H1 (cell line): ENCODE measurements at regions not wholly inside any gene's neighbourhood (a gene's known extent, or its start where the extent isn't known, plus 50 kb on each side); places are given as distances from the start of the nearest gene placed in this dataset.

ENCODE experiments used
- CTCF ChIA-PET: fragments of 300-600 bp; sonication (Branson Sonifier 250); formaldehyde crosslinking; loops from one replicate; lab custom pipeline; 2021; ENCODE audit not compliant: partially characterized antibody; lab: Charles Lee
- POLR2A ChIA-PET: fragments of 300-600 bp; sonication (Branson Sonifier 250); formaldehyde crosslinking; loops from one replicate; lab custom pipeline; 2021; ENCODE audit warnings: inconsistent platforms; ENCODE audit not compliant: partially characterized antibody; lab: Charles Lee
- DNase-seq, 2 experiments: peaks; one replicate each; pipeline versions ENCODE4 v3.0.0 to v3.0.0-alpha.2; 2010 to 2022; ENCODE audit warnings: low spot score in 2 of 2, low read depth in 1 of 2, mixed read lengths in 1 of 2
- FAIRE-seq: peaks from 2 replicates; lab custom pipeline; 2011; peaks lifted over from hg19 to GRCh38; lab: Jason Lieb, UNC
- H2AFZ ChIP-seq: 2 replicates; pipeline ENCODE4 v1.8.1; 2012; ENCODE audit warnings: low read length, inconsistent platforms
- H2AK5ac ChIP-seq: 2 replicates; pipeline ENCODE4 v1.6.1; 2013; ENCODE audit warnings: low read depth, low read length
- H2BK120ac ChIP-seq: replicated peaks from 2 replicates; pipeline ENCODE3; 2013; ENCODE audit warnings: low read depth, low read length, inconsistent platforms
- H2BK12ac ChIP-seq: 2 replicates; pipeline ENCODE4 v1.6.1; 2013; ENCODE audit warnings: low read depth, low read length
- H2BK15ac ChIP-seq: 2 replicates; pipeline ENCODE4 v1.6.1; 2013; ENCODE audit warnings: low read length
- H2BK20ac ChIP-seq: 2 replicates; pipeline ENCODE4 v1.6.1; 2013; ENCODE audit warnings: low read length
- H2BK5ac ChIP-seq: 2 replicates; pipeline ENCODE4 v1.6.1; 2013; ENCODE audit warnings: low read depth, low read length
- H3K14ac ChIP-seq: 2 replicates; pipeline ENCODE4 v1.6.1; 2013; ENCODE audit warnings: inconsistent platforms; ENCODE audit not compliant: insufficient read length
- H3K18ac ChIP-seq: 2 replicates; pipeline ENCODE4 v1.6.1; 2013; ENCODE audit warnings: low read length; ENCODE audit errors: extremely low read depth
- H3K23ac ChIP-seq: 2 replicates; pipeline ENCODE4 v1.6.1; 2013; ENCODE audit warnings: inconsistent platforms; ENCODE audit not compliant: insufficient read length
- H3K23me2 ChIP-seq: 2 replicates; pipeline ENCODE4 v1.6.1; 2013; ENCODE audit warnings: low read depth, low read length
- H3K27ac ChIP-seq: 2 replicates; pipeline ENCODE4 v1.6.1; 2011; ENCODE audit warnings: low read depth, low read length, inconsistent platforms
- H3K27me3 ChIP-seq, 4 experiments: replicated peaks in 1 of 4; 1 replicate in 1 of 4; 2 replicates in 3 of 4; pipeline versions ENCODE4 v1.6.1 to v1.8.1; 2011 to 2013; ENCODE audit warnings: low read length in 3 of 4, mild to moderate bottlenecking in 3 of 4, inconsistent platforms in 2 of 4, mixed read lengths in 2 of 4, moderate library complexity in 1 of 4; ENCODE audit not compliant: control insufficient read depth in 3 of 4, insufficient read depth in 3 of 4; ENCODE audit errors: extremely low read depth in 1 of 4
- H3K36me3 ChIP-seq, 4 experiments: 2 replicates each; pipeline versions ENCODE4 v1.6.1 to v1.8.1; 2011 to 2013; ENCODE audit warnings: mild to moderate bottlenecking in 4 of 4, low read length in 3 of 4, moderate library complexity in 2 of 4, control low read depth in 1 of 4, inconsistent platforms in 1 of 4; ENCODE audit not compliant: insufficient read depth in 4 of 4, control insufficient read depth in 2 of 4
- H3K4ac ChIP-seq: replicated peaks from 2 replicates; pipeline ENCODE3; 2013; ENCODE audit warnings: low read length, low read depth, mixed read lengths, inconsistent platforms; ENCODE audit not compliant: insufficient read length
- H3K4me1 ChIP-seq, 4 experiments: replicated peaks in 1 of 4; 1 replicate in 1 of 4; 2 replicates in 3 of 4; pipeline versions ENCODE4 v1.6.1 to v1.8.1; 2011 to 2013; ENCODE audit warnings: low read length in 3 of 4, inconsistent platforms in 2 of 4, mixed read lengths in 1 of 4; ENCODE audit not compliant: insufficient read depth in 4 of 4, control insufficient read depth in 3 of 4
- H3K4me2 ChIP-seq, 2 experiments: 2 replicates each; pipeline versions ENCODE4 v1.6.1 to v1.8.1; 2011 to 2013; ENCODE audit warnings: low read depth in 2 of 2, low read length in 2 of 2, control low read depth in 1 of 2, inconsistent platforms in 1 of 2, mild to moderate bottlenecking in 1 of 2; ENCODE audit not compliant: insufficient read depth in 1 of 2
- H3K4me3 ChIP-seq, 4 experiments: fragments of 200-600, 300-600 bp in 1 of 4; sonication (generic), shearing (Covaris generic), sonication (Bioruptor Twin) in 1 of 4; 2 replicates each; pipeline versions ENCODE4 v1.5.1 to v1.8.1; 2011 to 2016; ENCODE audit warnings: low read length in 4 of 4, low read depth in 3 of 4, control low read depth in 2 of 4, inconsistent platforms in 2 of 4, mild to moderate bottlenecking in 2 of 4, mixed read lengths in 1 of 4, moderate library complexity in 1 of 4; ENCODE audit not compliant: insufficient read depth in 2 of 4; ENCODE audit errors: extremely low read depth in 1 of 4
- H3K56ac ChIP-seq: replicated peaks from 2 replicates; pipeline ENCODE3; 2013; ENCODE audit warnings: low read depth, mild to moderate bottlenecking, mixed read lengths, low read length, inconsistent platforms; ENCODE audit not compliant: insufficient read length
- H3K79me1 ChIP-seq: 2 replicates; pipeline ENCODE4 v1.6.1; 2013; ENCODE audit warnings: low read depth, low read length, control low read depth
- H3K79me2 ChIP-seq, 2 experiments: 2 replicates each; pipeline versions ENCODE4 v1.6.1 to v1.8.1; 2012 to 2013; ENCODE audit warnings: low read length in 2 of 2, mild to moderate bottlenecking in 2 of 2, inconsistent platforms in 1 of 2; ENCODE audit not compliant: insufficient read depth in 2 of 2, control insufficient read depth in 1 of 2
- H3K9ac ChIP-seq, 4 experiments: replicated peaks in 1 of 4; 1 replicate in 1 of 4; 2 replicates in 3 of 4; pipeline versions ENCODE4 v1.6.1 to v1.8.1; 2011 to 2013; ENCODE audit warnings: low read depth in 3 of 4, low read length in 3 of 4, control low read depth in 2 of 4, mild to moderate bottlenecking in 2 of 4, moderate library complexity in 2 of 4, inconsistent platforms in 1 of 4; ENCODE audit errors: extremely low read depth in 1 of 4
- H3K9me3 ChIP-seq, 2 experiments: 2 replicates each; pipeline versions ENCODE4 v1.6.1 to v1.8.1; 2012 to 2013; ENCODE audit warnings: mild to moderate bottlenecking in 2 of 2, moderate library complexity in 2 of 2, control low read depth in 1 of 2, inconsistent platforms in 1 of 2, low read depth in 1 of 2, low read length in 1 of 2, mixed read lengths in 1 of 2; ENCODE audit not compliant: insufficient read depth in 2 of 2
- H4K20me1 ChIP-seq, 2 experiments: replicated peaks in 1 of 2; 2 replicates each; pipeline versions ENCODE3 to v1.8.1; 2011 to 2013; ENCODE audit warnings: inconsistent platforms in 2 of 2, low read length in 2 of 2, mild to moderate bottlenecking in 1 of 2; ENCODE audit not compliant: insufficient read depth in 2 of 2, control insufficient read depth in 1 of 2
- H4K5ac ChIP-seq: 2 replicates; pipeline ENCODE4 v1.6.1; 2013; ENCODE audit warnings: low read length, low read depth, mixed read lengths, inconsistent platforms; ENCODE audit not compliant: insufficient read length
- H4K8ac ChIP-seq: 2 replicates; pipeline ENCODE4 v1.8.0; 2013; ENCODE audit warnings: mild to moderate bottlenecking, moderate library complexity, low read length, inconsistent platforms; ENCODE audit not compliant: insufficient read depth; ENCODE audit errors: extremely low read depth
- H4K91ac ChIP-seq: replicated peaks from 2 replicates; pipeline ENCODE3; 2013; ENCODE audit warnings: low read length, mixed read lengths, inconsistent platforms; ENCODE audit not compliant: insufficient read length
- BACH1 ChIP-seq: IDR thresholded peaks from 2 replicates; pipeline ENCODE4 v1.6.1; 2012; ENCODE audit warnings: low read length, improper control_type of control experiment
- MAFK ChIP-seq: IDR thresholded peaks from 2 replicates; pipeline ENCODE4 v1.6.1; 2012; ENCODE audit warnings: low read depth, mild to moderate bottlenecking, improper control_type of control experiment, low read length
- RXRA ChIP-seq: IDR thresholded peaks from 2 replicates; pipeline ENCODE4 v1.6.1; 2011; ENCODE audit warnings: low read depth, mild to moderate bottlenecking, low read length, moderate library complexity; ENCODE audit not compliant: insufficient read depth
- TAF1 ChIP-seq: IDR thresholded peaks from 2 replicates; pipeline ENCODE4 v1.6.1; 2011; ENCODE audit warnings: mild to moderate bottlenecking, low read depth, low read length
- TEAD4 ChIP-seq: IDR thresholded peaks from 2 replicates; pipeline ENCODE4 v1.6.1; 2012; ENCODE audit warnings: low read depth, low read length, inconsistent platforms, mixed read lengths
- WGBS, 2 experiments: shearing (Covaris generic) in 1 of 2; methylation state at CpG; one replicate each; pipeline versions ENCODE4 v1.1.6 to v1.1.7; 2013 to 2015; ENCODE audit warnings: low lambda C conversion rate in 2 of 2, mixed read lengths in 2 of 2, inconsistent platforms in 1 of 2, low coverage in 1 of 2, missing lambda C conversion rate in 1 of 2; ENCODE audit not compliant: insufficient replicate concordance in 2 of 2, insufficient coverage in 1 of 2, insufficient read length in 1 of 2; ENCODE audit errors: extremely low coverage in 1 of 2, missing lambda C conversion rate in 1 of 2; 5-methylcytosine and 5-hydroxymethylcytosine counted together

DNA sequence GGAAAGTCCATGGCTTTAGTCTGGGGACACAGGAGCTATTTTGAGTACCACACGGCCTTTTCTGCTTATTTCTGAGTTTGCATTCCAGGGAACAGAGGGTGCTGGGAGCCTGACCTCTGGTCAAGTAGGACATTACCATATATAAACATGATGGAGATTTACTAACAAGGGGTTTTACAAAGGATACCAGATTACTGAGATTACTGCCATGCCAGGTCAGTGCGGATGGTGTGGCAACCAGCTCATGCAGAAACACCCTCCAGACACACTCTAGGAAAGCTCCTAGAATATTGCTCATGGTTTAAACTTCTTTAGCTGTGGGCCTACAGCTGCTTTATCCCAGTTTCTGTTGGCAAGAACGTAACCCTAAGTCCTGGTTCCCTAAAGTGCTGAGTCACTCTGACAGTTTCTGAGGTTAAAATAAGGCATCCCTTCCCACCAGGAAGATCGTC is 54.3 kb upstream of the AGTR1 start:
- no peak overlapping the region for H3K9ac ChIP-seq
- TF ChIP-seq MAFK (peak; percentile 74), RXRA (no peak), BACH1 (peak; percentile 75; the same call in 1 of the 2 replicates), TEAD4 (peak; percentile 64), TAF1 (no peak)
- no peak overlapping the region for H3K56ac ChIP-seq
- no peak overlapping the region for H2BK20ac ChIP-seq
- H4K8ac ChIP-seq: no peak overlapping the region
- POLR2A ChIA-PET: interaction anchor here (1.1 kb wide), 1 partner anchor 68 kb away, joined by 3 read pairs; no protein-coding TSS in a partner anchor
- WGBS, 2 experiments: 78% methylated on average over 4 of the region's 4 CpGs; no CpG with 5 or more reads in 1 of the 2 experiments
- H2AK5ac ChIP-seq: no peak overlapping the region
- H3K27ac ChIP-seq: no peak overlapping the region
- no peak overlapping the region for H2BK5ac ChIP-seq
- H3K18ac ChIP-seq: no peak overlapping the region
- no peak for DNase-seq
- H2BK15ac ChIP-seq: no peak overlapping the region
- peak; percentile 19 for FAIRE-seq
- H4K91ac ChIP-seq: no peak overlapping the region
- no peaks in the 10 kb centered on the region for H3K79me1 ChIP-seq
- H2AFZ ChIP-seq: no peak overlapping the region
- H3K4me1 ChIP-seq: peaks cover 0 to 4% (median 0%) of the 10 kb centered on the region in 4 experiments; a peak in 1 of 7 replicates
- H3K9me3 ChIP-seq: no peaks in the 10 kb centered on the region
- H2BK120ac ChIP-seq: no peak overlapping the region
- no peak overlapping the region for H4K5ac ChIP-seq
- no peak overlapping the region for H3K14ac ChIP-seq
- no peak overlapping the region for H3K4me3 ChIP-seq
- no peak overlapping the region for H3K4me2 ChIP-seq
- CTCF ChIA-PET: interaction anchor here (0.5 to 3.6 kb wide), 6 partner anchors 11 to 300 kb away, joined by 3 to 12 read pairs (median 3); no protein-coding TSS in a partner anchor
- no peaks in the 10 kb centered on the region for H3K27me3 ChIP-seq
- no peak overlapping the region for H2BK12ac ChIP-seq
- no peaks in the 10 kb centered on the region; a peak in 1 of 8 replicates for H3K36me3 ChIP-seq
- H3K79me2 ChIP-seq: no peaks in the 10 kb centered on the region
- H4K20me1 ChIP-seq: no peaks in the 10 kb centered on the region
- no peak overlapping the region for H3K23ac ChIP-seq
- no peaks in the 10 kb centered on the region for H3K23me2 ChIP-seq
- no peak overlapping the region for H3K4ac ChIP-seq
